Spleen (tissue), 7 donors: ENCODE measurements at regions not wholly inside any gene's neighbourhood (a gene's known extent, or its start where the extent isn't known, plus 50 kb on each side); places are given as distances from the start of the nearest gene placed in this dataset.

Source experiments
- POLR2A ChIP-seq, 3 donors: fragments of 450-650 bp; IDR thresholded peaks; one replicate each; pipeline ENCODE4 v1.5.1; 2017; ENCODE audit warnings: antibody characterized with exemption in 3 of 3, mild to moderate bottlenecking in 1 of 3
- POLR2AphosphoS5 ChIP-seq, 3 donors: sonication (generic); formaldehyde crosslinking; IDR thresholded peaks; one replicate each; pipeline ENCODE4 v1.5.1; 2017; ENCODE audit warnings: antibody characterized with exemption in 3 of 3
- TF ChIP-seq, protein P1 (sequence below), 11 experiments: fragments of 200-600 bp in 7 of 11; fragments of 450-650 bp in 4 of 11; sonication (generic) in 4 of 11; IDR thresholded peaks in 8 of 11; conservative IDR thresholded peaks in 3 of 11; 1 replicate in 7 of 11; 2 replicates in 4 of 11; pipeline versions ENCODE4 v1.4.0 to v1.8.0; 2016 to 2021; ENCODE audit warnings: antibody characterized with exemption in 11 of 11, inconsistent platforms in 4 of 11, mild to moderate bottlenecking in 1 of 11
- donor health status: DM: no; HTN: no; CAD: no; lungs with moderate emphysema.
- donor health status: DM: no; HTN: no; CAD: no.
- donor health status: DM: no; HTN: no; CAD: no.

- TF ChIP-seq, protein P1, sequence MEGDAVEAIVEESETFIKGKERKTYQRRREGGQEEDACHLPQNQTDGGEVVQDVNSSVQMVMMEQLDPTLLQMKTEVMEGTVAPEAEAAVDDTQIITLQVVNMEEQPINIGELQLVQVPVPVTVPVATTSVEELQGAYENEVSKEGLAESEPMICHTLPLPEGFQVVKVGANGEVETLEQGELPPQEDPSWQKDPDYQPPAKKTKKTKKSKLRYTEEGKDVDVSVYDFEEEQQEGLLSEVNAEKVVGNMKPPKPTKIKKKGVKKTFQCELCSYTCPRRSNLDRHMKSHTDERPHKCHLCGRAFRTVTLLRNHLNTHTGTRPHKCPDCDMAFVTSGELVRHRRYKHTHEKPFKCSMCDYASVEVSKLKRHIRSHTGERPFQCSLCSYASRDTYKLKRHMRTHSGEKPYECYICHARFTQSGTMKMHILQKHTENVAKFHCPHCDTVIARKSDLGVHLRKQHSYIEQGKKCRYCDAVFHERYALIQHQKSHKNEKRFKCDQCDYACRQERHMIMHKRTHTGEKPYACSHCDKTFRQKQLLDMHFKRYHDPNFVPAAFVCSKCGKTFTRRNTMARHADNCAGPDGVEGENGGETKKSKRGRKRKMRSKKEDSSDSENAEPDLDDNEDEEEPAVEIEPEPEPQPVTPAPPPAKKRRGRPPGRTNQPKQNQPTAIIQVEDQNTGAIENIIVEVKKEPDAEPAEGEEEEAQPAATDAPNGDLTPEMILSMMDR (IDR thresholded peaks at IDR 0.05 in 8 of 11, conservative IDR thresholded peaks at IDR 0.05 in 3 of 11) = no peak
- TF ChIP-seq POLR2AphosphoS5 (IDR thresholded peaks at IDR 0.05) (no peak), POLR2A (IDR thresholded peaks at IDR 0.05) (no peak)
These were observed 235.3 kb downstream of the TENT4A start for GRCh38 chr5:6948562-6948961.
